Stimulated activated CD8-positive, alpha-beta memory T cell treated with anti-CD3 and anti-CD28 coated beads, Interleukin-2, amount 100 ng/mL, for 1 hour (primary cell): ENCODE measurements at regions not wholly inside any gene's neighbourhood (a gene's known extent, or its start where the extent isn't known, plus 50 kb on each side); places are given as distances from the start of the nearest gene placed in this dataset.
"Not testable (repeated sequence)": the region's sequence is repeated elsewhere in the genome, so short reads cannot be mapped to it uniquely, and the experiment has no call there.

Experiments used
- DNase-seq, 2 donors: peaks; one replicate each; pipeline ENCODE4 v3.0.0-alpha.2; 2020; ENCODE audit warnings: low read depth in 2 of 2

DNA sequence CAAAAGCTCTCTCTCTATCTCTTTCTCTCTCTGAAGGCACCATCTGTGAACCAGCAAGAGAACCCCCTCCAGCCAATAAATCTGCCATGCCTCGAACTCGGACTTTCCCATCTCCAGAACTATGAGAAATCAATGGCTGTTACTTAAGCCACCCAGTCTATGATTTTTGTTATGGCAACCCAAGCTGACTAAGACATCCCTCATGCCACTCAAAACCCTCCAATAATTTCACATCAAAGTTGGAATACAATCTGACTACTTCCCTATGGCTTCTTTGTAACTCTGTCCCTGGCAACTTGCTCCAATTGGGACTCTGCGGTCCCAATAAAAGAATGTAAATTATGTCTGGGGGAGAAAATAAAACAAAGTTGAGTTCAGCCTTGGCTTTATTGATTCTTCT is 265.7 kb downstream of the SHOX start:
- no peak for DNase-seq

DNA sequence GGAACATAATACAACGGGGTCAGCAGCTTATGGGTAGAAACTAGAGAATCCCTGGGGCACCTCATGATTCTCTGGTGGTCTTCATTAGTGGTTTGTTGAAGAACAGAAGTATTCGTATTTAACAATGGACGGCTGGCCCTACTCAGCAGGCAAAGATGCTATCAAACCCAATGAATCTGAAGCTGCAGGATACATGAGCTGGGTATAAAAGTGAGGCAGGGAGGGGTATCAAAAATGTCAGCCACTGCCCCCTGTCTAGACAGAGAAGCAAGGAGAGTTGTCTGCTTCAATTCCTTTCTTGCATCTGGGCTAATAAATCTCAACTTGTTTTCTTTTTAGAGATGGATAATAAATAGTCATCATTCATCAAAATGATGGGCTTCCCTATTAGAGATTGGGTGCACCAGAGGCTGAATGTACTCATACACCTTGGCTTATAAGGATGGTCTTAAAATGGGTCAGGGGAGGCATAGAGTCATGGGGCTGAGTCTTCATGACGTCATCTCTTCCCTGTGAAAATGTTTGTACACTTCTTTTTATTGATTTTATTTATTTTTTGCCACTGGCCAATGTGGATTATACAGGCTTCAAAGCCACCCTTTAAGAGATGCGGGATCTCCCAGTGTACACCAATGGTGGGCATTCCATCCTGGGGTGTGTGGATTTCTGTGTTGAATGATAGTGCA is 259.5 kb downstream of the SHOX start:
- no peak for DNase-seq

DNA sequence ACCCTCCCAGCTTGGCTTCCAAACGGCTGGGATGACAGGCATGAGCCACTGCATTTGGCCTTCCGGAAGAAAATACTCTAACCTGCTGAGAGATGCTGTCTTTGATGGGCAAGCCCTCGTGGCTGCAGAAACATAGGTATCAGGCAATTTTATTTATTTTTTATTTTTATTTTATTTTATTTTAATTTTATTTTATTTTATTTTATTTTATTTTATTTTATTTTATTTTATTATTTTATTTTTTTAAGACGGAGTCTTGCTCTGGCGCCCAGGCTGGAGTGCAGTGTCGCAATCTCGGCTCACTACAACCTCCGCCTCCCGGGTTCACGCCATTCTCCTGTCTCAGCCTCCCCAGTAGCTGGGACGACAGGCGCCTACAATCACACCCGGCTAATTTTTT is 257.1 kb downstream of the SHOX start:
- not testable (repeated sequence) for DNase-seq

DNA sequence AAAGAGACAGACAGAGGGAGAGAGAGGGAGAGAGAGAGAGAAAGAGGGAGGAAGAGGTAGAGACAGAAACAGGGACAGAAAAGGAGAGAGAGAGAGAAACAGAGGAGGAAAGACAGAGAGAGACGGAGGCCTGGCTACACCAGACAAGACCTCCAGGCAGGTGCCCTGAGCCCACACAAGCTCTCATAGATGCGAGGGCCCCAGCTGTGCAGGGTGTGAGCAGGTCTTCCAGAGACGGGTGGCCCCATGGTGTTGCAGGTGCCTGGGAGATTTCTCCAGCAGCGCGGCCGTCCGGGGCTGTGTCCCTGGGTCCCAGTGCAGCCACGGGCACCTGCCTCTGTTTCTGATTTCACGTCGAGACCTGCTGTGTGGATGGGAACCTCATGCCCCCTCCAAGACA is 253.0 kb downstream of the SHOX start:
- DNase-seq, result no peak

DNA sequence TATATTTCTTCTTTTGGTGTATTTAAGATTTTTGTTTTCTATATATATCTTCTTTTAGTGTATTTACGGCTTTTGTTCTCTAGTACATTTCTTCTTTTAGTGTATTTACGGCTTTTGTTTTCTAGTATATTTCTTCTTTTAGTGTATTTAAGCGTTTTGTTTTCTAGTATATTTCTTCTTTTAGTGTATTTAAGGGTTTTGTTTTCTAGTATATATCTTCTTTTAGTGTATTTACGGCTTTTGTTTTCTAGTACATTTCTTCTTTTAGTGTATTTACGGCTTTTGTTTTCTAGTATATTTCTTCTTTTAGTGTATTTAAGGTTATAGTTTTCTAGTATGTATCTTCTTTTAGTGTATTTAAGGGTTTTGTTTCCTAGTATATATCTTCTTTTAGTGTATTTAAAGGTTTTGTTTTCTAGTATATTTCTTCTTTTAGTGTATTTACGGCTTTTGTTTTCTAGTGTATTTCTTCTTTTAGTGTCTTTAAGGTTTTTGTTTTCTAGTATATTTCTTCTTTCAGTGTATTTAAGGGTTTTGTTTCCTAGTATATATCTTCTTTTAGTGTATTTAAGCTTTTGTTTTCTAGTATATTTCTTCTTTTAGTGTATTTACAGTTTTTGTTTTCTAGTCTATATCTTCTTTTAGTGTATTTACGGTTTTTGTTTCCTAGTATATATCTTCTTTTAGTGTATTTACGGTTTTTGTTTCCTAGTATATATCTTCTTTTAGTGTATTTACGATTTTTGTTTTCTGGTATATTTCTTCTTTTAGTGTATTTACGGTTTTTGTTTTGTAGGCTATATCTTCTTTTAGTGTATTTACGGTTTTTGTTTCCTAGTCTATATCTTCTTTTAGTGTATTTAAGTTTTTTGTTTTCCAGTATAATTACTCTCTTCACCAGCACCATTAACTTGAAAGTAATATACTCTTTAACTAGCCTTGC is 249.4 kb downstream of the SHOX start:
- DNase-seq, result not testable (repeated sequence)

DNA sequence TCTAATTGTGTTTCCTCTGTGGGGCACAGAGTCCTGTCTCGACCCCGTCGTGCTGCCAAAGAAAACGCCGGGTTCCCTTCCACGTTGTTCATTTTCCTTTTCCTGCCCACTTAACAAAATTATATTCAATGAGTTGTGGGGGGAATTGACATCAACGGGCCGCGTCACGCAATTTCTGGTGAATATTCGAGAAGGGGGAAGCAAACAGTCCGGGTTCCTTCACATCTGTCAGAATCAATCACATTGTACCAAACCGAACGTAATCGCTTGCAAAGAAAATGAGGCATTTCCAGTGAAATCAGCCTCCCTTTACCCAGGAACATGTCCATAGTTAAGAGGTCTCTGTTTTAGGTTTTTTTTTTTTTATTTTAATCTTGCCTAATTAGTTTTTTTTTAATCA is 243.5 kb downstream of the SHOX start:
- no peak for DNase-seq

DNA sequence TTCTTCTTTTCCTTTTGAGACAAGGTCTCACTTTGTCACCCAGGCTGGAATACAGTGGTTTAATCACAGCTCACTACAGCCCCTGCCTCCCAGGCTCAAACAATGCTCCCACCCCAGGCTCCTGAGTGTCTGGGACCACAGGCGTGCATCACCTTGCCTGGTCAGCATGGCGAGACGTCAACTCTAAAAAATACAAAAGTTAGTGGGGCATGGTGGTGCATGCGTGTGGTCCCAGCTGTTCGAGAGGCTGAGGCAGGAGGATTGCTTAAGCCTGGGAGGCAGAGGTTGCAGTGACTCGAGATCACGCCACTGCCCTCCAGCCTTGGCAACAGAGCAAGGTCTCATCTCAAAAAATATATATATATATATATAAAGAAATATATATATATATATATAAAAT is 242.4 kb downstream of the SHOX start:
- DNase-seq, result no peak

DNA sequence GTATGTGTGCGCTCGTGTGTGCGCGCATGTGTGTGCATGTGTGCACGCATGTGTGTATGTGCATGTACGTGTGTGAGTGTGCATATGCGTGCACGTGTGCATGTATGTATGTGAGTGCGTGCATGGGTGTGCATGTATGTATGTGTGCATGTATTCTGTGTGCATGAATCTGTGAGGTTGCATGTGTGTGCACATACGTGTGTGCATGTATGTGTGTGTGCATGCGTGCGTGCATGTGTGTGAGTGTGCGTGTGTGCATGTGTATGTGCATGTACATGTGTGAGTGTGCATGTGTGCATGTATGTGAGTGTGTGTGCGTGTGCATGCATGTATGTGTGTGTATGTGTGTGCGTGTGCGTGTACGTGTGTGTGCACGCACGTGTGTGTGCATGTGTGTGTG is 241.5 kb downstream of the SHOX start:
- no peak for DNase-seq

DNA sequence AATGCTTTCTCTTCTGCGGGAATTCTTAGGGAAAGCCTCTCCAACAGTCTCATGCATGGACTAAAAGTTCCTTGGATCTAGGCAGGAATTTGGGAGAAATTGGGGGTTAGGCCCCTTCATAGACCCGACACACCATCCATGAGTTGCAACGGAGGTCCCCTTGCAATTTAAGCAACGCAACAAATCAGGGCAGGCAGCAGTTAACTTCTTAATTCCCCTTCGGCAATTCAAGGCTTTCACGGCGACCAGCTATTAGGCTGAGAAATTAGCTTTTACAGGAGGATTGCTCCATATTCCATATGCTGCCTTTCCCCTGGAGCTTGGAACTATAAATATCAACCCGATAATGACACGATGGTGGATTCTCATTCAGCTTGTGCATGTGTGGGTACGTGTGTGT is 241.0 kb downstream of the SHOX start:
- no peak for DNase-seq

DNA sequence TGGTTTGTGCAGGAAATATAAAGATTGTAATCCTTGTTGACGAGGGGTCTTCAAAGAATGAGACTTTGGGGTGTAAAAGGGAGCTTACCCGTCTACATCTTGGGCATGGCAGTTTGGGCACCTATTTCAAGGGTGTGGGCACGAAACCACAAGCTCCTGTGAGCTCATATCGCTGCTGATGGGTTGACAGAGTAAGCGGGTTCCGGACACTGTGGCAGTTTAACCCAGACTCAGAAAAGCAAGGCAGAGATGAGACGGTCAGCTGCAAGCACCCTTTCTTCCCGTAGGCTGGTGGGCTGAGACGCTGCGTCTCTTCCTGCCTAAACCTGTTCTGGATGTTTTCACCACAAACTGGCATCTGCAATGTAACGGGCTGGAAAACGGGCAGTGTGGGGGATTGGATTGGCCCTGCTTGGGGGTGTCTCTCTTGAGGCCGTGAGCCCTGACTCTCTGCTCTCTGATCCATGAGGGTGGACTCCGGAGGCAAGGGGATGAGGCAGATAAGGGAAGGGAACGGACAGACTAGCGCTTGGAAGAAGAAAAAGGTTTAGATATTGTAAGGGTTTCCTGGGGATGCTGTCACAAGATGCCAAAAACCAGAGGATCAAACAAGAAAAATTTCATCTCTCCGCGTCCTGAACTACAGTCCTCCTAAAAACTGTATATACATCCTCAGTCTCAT is 237.5 kb downstream of the SHOX start:
- no peak for DNase-seq

DNA sequence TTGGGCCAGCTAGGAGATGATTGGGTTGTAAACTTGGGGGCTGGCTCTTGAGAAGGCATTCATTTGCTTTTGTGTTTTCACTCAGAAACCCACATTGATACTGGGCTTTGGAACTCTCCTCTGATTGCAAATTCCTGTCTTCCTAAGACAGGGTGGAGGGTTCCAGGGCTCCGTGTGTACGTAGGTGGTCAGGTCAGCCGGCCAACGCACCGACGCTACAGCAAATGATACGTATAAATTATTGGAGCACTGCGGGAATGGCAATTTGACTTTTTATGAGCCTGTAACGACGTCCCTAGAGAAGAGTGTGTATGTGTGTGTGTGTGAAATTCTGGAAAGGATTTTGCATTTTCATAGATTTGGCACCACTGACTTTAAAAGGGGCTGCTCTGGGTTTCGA is 236.9 kb downstream of the SHOX start:
- no peak for DNase-seq

DNA sequence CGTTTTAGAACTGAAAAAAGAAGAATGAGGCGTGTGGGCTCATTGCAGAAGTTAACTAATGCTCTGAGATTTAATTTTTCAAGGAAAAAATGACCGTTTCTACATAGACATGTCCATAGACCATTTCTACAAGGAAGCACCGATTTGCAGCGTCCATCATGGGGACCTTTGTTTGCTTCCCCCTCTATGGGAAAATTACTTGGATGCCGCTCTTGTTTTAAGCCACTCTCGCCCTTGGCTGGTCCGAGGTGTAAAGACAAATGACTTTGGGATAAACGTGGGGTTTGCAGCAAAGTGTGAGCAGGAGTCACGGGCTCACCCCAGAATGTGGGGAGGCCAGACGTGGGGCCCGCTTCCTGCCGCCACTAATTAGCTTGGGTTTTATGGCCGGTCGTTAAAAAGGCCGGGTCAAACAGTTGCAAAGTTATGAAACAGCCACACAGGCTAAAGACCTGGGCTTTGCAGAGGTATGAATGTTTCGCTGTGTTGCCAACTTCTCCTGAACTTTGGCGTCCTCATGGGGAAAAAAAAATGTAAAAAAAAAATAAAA is 235.9 kb downstream of the SHOX start:
- no peak for DNase-seq

DNA sequence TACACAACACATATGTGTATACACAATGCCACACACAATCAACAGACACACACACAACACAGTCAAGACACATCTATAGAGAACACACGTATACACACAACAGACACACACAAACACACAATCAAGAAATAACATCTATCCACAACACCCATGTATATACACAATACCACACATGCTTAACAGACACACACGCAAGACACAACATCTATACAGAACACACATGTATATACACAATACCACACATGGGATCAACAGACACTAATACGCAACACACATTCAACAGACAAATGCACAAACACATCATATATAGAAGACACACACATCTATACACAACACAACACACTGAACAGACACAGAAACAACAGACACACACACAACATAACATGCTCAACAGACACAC is 234.8 kb downstream of the SHOX start:
- DNase-seq, result no peak

DNA sequence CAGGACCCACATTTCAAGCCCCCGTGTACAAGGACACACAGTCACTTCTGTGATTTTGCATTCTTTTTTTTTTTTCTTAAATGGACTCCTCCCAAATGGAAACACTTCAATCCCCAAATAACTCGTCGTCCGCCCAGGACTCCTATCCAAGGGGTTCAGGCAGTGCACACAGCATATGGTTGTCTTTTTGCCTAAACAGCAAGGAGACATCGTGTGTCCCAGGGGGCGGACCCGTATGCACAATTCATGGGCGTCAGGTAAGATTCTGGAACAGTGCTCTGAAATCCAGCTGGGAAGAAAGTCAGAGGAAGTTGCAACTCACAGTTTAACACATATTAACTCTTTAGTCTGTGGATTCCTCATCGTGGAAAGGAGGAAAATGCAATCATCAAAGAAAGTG is 231.3 kb downstream of the SHOX start:
- no peak for DNase-seq

DNA sequence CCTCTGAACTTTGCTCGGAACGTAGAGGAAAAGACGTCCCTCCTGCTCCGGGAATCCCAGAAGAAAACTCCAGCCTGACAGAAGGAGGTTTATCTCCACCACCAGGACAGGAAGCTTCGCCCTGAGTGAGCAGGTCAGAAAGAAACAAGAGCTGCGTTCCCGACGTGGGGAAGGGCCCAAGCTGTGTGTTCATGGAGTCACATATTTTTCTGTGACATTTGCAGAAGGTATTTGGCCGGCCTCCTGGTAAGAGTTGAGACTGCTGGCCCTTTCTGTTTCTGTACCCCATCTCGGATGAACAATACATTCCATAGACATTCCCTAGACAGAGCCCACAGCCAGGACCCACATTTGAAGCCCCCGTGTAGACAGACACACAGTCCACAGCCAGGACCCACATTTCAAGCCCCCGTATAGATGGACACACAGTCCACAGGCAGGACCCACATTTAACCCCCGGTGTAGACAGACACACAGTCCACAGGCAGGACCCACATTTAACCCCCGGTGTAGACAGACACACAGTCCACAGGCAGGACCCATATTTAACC is 230.8 kb downstream of the SHOX start:
- DNase-seq, result no peak

DNA sequence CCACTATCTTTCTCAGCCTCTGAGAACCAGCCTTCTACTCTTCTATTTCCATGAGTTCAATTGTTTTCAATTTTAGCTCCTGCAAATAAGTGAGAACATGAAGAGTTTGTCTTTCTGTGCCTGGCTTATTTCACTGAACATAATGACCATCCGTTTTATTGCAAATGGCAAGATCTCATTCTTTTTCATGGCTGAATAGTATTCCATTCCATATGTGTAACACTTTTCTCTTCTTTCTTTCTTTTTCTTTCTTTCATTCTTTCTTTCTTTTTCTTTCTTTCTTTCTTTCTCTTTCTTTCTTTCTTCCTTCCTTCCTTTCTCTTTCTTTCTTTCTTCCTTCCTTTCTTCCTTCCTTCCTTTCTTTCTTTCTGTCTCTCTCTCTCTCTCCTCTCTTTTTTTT is 228.7 kb downstream of the SHOX start:
- no peak for DNase-seq

DNA sequence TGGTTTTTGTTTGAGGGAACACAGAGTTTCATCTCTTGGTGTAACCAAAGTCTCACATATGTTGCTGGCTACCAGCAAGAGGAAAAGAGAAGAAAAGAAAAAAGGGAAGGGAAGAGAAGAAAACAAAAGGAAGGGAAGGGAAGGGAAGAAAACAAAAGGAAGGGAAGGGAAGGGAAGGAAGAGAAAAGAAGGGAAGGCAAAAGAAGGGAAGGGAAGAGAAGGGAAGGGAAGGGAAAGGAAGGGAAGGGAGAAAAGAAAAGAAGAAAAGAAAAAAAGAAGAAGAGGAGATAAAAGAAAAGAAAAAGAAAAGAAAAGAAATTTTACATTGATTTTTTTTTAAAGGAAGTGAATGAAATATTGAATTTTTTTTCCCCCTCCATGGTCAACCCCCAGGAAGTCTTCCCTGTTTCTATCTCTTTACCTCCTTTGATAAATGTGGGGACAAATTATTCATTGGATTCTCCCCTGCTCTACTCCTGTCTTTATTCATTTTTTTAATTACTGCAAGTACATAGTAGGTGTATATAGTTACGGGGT is 228.0 kb downstream of the SHOX start:
- no peak for DNase-seq

DNA sequence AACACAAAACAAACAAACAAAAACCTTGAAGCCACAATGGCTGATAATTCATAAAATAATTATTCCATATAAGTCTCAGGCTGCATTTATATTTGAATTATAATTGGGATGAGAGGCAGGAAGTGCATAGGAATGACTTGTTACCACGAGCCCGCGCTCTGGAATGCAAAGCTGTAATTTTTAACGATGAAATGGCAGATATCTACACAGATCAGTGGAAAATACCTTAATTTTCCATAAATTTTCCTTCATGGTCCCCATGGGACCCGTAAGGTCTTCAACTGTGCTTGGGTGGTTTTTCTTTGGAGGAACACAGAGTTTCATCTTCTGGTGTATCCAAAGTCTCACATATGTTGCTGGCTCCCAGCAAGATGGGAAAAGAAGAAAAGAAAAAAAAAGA is 226.8 kb downstream of the SHOX start:
- no peak for DNase-seq

DNA sequence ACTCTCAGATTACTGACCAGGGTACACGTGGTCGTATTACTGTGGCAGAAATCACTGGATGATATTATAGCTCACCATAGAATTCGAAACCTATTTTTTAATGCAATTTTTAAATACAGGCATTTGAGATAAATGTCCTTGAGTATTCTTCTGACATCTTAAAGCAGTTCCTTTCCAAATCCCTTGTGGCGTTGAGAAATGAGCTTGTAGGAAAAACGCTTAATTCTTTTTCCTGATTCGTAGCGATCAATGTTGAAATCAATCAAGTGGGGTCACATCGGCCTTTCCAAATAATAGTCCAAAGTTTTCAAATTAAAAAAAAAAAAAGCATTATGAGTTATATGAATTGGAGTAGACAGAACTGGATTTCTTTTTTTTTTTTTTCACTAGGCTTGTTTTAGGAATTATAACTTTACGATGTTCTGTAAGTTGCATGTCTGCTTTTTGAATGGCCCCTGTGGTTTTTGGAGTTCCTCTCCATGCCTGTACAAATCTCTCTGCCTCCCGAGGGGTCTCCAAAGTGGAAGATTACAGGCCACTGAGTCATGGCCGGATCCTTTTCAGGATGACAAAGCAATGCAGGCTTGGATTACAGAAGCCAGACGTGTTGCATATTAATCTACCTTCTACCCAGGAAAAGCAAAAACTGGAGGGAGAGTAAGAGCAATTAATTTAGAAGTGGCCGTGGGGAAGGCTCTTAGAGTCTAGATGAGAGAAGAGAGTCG is 226.1 kb downstream of the SHOX start:
- DNase-seq, result no peak

DNA sequence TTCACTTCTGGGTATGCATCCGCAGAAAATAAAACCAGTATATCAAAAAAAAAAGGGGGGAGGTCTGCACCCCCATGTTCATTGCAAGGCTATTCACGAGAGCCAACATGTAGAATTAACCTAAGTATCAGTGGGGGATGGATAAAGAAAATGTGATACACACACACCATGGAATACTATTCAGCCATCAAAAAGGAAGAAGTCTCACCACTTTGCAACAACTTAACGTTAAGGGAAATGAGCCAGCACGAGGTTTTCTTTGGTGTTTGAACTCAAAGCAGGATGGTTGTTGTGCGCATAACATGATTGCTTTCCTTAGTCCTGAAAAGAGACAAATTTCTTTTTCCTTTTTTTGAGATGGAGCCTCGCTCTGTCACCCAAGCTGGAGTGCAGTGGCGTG is 222.7 kb downstream of the SHOX start:
- no peak for DNase-seq

DNA sequence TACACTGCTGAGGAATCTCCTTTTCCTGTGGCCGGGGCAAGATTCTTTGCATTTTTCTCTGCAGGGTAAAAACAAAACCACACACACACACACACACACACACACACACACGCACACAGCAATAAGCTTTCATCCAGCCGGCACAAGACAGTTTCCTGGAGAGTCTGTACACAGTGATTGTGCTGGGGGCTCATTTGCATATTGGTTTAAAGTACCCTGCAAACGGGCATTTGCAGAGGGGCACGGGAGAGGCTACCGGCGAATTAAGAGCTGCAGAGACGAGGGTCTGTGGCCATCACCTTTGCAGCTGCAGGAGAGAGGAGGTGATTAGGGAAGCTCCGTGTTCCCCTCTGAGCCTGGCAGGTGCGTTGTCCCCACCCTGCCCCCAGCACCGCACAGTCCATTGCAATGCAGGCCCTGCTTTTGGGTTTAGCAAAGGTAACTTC is 219.9 kb downstream of the SHOX start:
- DNase-seq, result no peak
